GM23248 (cell line): ENCODE measurements at regions not wholly inside any gene's neighbourhood (a gene's known extent, or its start where the extent isn't known, plus 50 kb on each side); places are given as distances from the start of the nearest gene placed in this dataset.
"Not testable (repeated sequence)": the region's sequence is repeated elsewhere in the genome, so short reads cannot be mapped to it uniquely, and the experiment has no call there.

Experiments
- DNase-seq: peaks from one replicate; pipeline ENCODE4 v3.0.0-alpha.2; 2015
- H2AFZ ChIP-seq: fragments of 200-600 bp; sonication (generic); 2 replicates; pipeline ENCODE4 v1.6.1; 2016; ENCODE audit warnings: antibody characterized with exemption
- H3F3A ChIP-seq: fragments of 200-600 bp; sonication (generic); 2 replicates; pipeline ENCODE4 v1.6.1; 2016; ENCODE audit warnings: mild to moderate bottlenecking, antibody characterized with exemption, mixed run types; ENCODE audit not compliant: insufficient read depth
- H3K27ac ChIP-seq: fragments of 200-600 bp; sonication (generic); 2 replicates; pipeline ENCODE4 v1.5.1; 2016; ENCODE audit warnings: mild to moderate bottlenecking
- H3K27me3 ChIP-seq: fragments of 200-600 bp; sonication (generic); replicated peaks from 2 replicates; pipeline ENCODE4 v1.6.1; 2016; ENCODE audit warnings: mild to moderate bottlenecking; ENCODE audit not compliant: insufficient read depth
- H3K36me3 ChIP-seq: fragments of 200-600 bp; sonication (generic); 2 replicates; pipeline ENCODE4 v1.6.1; 2016; ENCODE audit warnings: low read depth, mild to moderate bottlenecking
- H3K4me1 ChIP-seq: fragments of 200-600 bp; sonication (generic); 2 replicates; pipeline ENCODE4 v1.6.1; 2016; ENCODE audit warnings: mild to moderate bottlenecking; ENCODE audit not compliant: insufficient read depth
- H3K4me2 ChIP-seq: fragments of 200-600 bp; sonication (generic); one replicate; pipeline ENCODE4 v1.6.1; 2016; ENCODE audit warnings: mild to moderate bottlenecking; ENCODE audit not compliant: unreplicated experiment
- H3K4me3 ChIP-seq: fragments of 200-600 bp; sonication (generic); 2 replicates; pipeline ENCODE4 v1.5.1; 2016; ENCODE audit warnings: mild to moderate bottlenecking
- H3K79me2 ChIP-seq: fragments of 200-600 bp; sonication (generic); 2 replicates; pipeline ENCODE4 v1.6.1; 2016; ENCODE audit warnings: mild to moderate bottlenecking; ENCODE audit not compliant: insufficient read depth
- H3K9ac ChIP-seq: fragments of 200-600 bp; sonication (generic); 2 replicates; pipeline ENCODE4 v1.6.1; 2016; ENCODE audit warnings: mild to moderate bottlenecking
- H3K9me2 ChIP-seq: fragments of 200-600 bp; sonication (generic); 2 replicates; pipeline ENCODE4 v1.6.1; 2016; ENCODE audit warnings: mixed run types, mild to moderate bottlenecking, moderate library complexity; ENCODE audit not compliant: insufficient read depth
- H3K9me3 ChIP-seq: fragments of 200-600 bp; sonication (generic); one replicate; pipeline ENCODE4 v1.6.1; 2017; ENCODE audit warnings: low read depth
- H4K20me1 ChIP-seq: fragments of 200-600 bp; sonication (generic); 2 replicates; pipeline ENCODE4 v1.6.0; 2016; ENCODE audit not compliant: insufficient read depth
- WGBS, 2 experiments: methylation state at CpG; one replicate each; pipeline ENCODE4 v1.1.6; 2015 to 2017; ENCODE audit warnings: low lambda C conversion rate in 2 of 2, low coverage in 1 of 2; ENCODE audit errors: missing lambda C conversion rate in 2 of 2; 5-methylcytosine and 5-hydroxymethylcytosine counted together
- in situ Hi-C: fragments of 300-500 bp; cut with MboI; formaldehyde crosslinking; loops from 2 replicates; pipeline ENCODE4 v1.15.0; 2020

DNA sequence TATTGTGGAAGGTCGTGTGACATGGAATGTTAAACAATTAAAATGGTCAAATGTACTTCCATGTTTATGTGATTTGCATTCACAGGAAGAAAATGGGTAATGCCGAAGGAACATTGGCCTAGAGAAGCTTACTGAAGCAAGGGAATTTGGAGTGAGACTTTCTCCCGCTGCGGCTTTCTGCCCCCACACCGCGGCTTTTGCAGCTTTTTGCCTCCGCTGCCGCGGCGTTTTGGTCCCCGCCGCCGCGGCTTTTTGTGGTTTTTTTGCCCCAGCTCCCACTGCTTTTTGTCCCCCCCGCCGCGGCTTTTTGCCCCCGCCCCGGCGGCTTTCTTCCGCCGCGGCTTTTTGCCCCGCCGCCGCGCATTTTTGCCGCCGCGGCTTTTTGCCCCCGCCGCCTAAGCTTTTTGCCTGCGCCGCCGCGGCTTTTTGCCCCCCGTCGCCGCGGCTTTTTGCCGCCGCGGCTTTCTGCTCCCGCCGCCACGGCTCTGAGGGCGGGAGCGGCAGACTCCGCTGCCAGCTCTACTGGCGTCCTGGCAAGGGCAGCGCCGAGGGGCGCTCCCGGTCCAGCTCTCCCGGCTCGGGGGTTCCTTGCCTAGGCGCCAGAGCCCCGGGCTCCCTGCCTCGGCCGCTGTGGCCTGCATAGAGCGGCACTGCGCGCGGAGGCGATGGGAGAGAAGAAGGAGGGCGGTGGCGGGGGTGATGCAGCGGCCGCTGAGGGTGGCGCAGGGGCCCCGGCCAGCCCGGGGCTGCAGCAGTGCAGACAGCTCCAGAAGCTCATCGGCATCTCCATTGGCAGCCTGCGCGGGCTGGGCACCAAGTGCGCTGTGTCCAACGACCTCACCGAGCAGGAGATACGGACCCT lies 134.3 kb upstream of the ERV3-1 start:
- H3K27me3 ChIP-seq, H2AFZ ChIP-seq, H3F3A ChIP-seq, H3K9me3 ChIP-seq, H3K4me1 ChIP-seq, H3K4me3 ChIP-seq, H3K4me2 ChIP-seq, in situ Hi-C loops, DNase-seq, H3K9me2 ChIP-seq, H3K9ac ChIP-seq, H3K27ac ChIP-seq, H3K36me3 ChIP-seq, H4K20me1 ChIP-seq, H3K79me2 ChIP-seq: not testable (repeated sequence)
- no CpG with 5 or more reads among the region's 79 CpGs for WGBS, 2 experiments

DNA sequence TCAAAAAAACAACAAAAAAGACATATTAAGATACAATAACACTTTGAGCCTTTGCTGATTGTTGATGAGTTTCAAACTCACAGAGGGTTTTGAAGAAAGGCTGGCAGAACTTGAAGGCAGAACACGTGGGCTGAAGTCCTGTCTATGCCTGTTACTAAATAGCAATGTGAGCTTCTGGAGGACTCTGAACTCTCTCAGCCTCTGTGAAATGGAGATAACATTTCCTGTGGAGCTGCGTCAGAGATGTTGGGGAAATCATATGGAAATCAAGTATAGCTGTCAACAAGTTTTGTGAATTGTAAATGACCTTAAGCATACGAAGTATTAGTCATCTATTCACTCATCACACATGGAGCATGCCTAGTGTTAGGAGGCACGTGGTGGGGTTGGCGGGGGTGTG lies 130.4 kb upstream of the ERV3-1 start:
- H3K9me2 ChIP-seq, H3K9ac ChIP-seq, H3K36me3 ChIP-seq, H3K27me3 ChIP-seq, H3K27ac ChIP-seq, H3K4me2 ChIP-seq, H3K9me3 ChIP-seq, in situ Hi-C loops, H4K20me1 ChIP-seq, H3K4me1 ChIP-seq, DNase-seq, H3K79me2 ChIP-seq, H3K4me3 ChIP-seq, H3F3A ChIP-seq, H2AFZ ChIP-seq: not testable (repeated sequence)
- no CpG with 5 or more reads among the region's 5 CpGs for WGBS, 2 experiments

DNA sequence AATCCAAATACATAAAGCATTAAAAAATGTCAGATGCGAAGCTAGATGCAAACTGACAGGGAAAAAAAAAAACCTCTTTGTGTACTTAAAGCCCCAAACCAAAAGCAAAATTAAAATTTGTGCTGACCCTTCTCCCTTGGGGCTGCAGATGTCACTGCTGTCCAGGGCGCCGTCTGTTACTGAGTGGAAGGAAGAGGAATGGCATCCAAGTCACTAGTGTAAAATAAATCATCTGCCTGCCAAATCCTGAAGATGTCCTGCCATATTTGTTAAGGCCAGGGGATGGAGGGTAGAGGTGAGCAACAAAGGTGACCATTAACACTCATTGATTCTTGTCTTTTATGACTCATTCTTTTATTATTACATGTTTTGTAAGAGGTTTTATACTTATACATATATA lies 126.6 kb upstream of the ERV3-1 start:
- in situ Hi-C loops: not testable (repeated sequence)

DNA sequence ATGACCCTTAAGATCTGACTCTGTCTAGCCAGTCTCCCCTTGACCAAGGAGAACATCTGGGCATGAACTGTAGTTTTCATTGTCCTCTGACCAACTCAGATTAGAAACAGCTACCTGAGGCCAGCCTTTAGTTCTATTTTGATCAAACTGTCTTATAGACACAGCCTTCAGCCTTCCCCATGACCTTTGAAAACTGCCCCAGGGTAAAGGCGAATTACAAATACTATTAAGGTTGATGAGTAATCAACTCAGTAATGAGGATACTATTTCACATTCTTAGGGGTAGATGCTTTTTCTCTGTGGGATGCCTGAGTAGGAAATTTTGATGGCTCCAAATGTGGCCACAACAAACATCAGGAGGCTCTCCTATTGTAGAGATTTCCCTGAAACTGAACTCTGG lies 125.8 kb upstream of the ERV3-1 start:
- H3K36me3 ChIP-seq, H3K9me3 ChIP-seq, H3F3A ChIP-seq, H3K4me1 ChIP-seq, H3K27me3 ChIP-seq, DNase-seq, H3K27ac ChIP-seq, H2AFZ ChIP-seq, H3K9me2 ChIP-seq, H4K20me1 ChIP-seq, H3K9ac ChIP-seq, in situ Hi-C loops, H3K4me2 ChIP-seq, H3K4me3 ChIP-seq, H3K79me2 ChIP-seq: not testable (repeated sequence)
- no CpG with 5 or more reads among the region's 1 CpG for WGBS, 2 experiments

More for the DNA sequence above, 126.6 kb upstream of the ERV3-1 start:
- not testable (repeated sequence) for H3K36me3 ChIP-seq, H3K4me1 ChIP-seq, H3K79me2 ChIP-seq, H3F3A ChIP-seq, H4K20me1 ChIP-seq, H3K9ac ChIP-seq, DNase-seq, H3K4me2 ChIP-seq, H3K4me3 ChIP-seq, H3K27me3 ChIP-seq, H3K9me2 ChIP-seq, H2AFZ ChIP-seq, H3K9me3 ChIP-seq, H3K27ac ChIP-seq
- WGBS, 2 experiments: no CpG with 5 or more reads among the region's 3 CpGs

DNA sequence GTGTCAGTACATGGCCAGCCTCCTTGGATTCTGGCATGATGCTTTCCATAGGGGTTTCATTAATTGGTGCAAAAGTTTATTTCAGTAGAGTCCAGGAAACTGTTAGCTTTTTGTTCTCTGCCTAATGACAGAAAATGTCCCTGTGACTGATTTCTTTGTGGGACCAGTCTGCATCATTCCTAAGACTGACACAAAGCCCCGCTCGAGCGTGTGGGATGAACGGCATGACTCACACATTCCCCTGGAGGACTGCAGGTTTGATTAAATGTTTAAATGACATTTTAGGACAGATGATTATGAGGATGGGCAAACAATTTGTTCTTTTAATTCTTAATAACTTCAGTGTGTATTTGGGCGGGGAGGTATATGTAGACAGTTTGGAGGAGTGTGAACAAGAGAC lies 120.9 kb upstream of the ERV3-1 start:
- H4K20me1 ChIP-seq, H2AFZ ChIP-seq, H3K4me2 ChIP-seq, H3K4me1 ChIP-seq, H3K4me3 ChIP-seq, H3K79me2 ChIP-seq, in situ Hi-C loops, H3F3A ChIP-seq, H3K27me3 ChIP-seq, H3K36me3 ChIP-seq, H3K9me3 ChIP-seq, H3K27ac ChIP-seq, DNase-seq, H3K9me2 ChIP-seq, H3K9ac ChIP-seq: not testable (repeated sequence)
- no CpG with 5 or more reads among the region's 5 CpGs for WGBS, 2 experiments

DNA sequence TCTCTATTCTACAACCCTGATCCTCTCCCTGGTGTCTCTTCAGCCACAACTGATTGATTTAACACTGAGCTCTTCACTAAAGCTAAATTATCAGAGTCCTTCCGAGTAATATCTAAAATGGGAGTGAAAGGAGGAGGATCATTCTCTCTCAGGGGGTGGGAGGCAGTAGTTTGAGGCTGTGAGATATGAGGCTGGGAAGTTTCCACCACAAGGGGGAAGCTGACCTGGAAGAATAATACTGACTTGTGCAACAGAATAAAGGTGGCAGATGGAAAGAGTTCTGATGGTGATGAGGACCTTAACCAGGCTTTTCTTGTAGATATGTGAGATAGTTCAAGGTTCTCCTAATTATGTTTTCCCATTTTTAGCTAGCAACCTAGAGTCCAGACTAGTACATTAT lies 118.1 kb upstream of the ERV3-1 start:
- H3K4me1 ChIP-seq, H3K9me2 ChIP-seq, H3K4me2 ChIP-seq, H4K20me1 ChIP-seq, H3K27me3 ChIP-seq, H3K4me3 ChIP-seq, H3K36me3 ChIP-seq, H3K9ac ChIP-seq, DNase-seq, H2AFZ ChIP-seq, in situ Hi-C loops, H3F3A ChIP-seq, H3K79me2 ChIP-seq, H3K9me3 ChIP-seq, H3K27ac ChIP-seq: not testable (repeated sequence)
- no CpG with 5 or more reads among the region's 1 CpG for WGBS, 2 experiments

DNA sequence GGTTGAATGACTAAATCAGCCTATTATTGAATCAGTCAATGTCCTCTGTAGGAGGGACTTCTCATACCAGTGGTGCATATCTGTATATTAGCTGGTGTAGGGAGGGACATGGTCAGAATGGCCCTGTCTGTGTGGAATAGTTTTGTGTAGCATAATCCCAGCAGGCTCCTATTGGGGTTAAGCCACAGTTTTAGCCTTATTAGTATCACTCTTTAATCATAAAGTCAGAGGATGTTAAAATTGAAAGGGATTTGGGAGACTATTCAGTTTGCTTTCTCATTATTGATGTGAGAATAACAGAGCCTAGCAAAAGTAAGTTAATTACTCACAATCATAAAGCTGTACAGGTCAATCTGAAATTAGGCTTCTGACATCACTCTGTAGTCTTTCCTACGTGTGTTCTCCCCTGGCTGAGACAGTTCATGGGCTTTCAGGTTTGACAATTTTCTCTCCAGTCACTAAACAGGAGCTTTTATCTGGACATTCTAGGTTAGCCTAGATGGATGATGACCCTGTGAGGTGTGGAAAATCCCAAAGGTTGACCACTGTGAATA lies 99.2 kb upstream of the ERV3-1 start:
- H3K36me3 ChIP-seq, H2AFZ ChIP-seq, in situ Hi-C loops, H3K27ac ChIP-seq, H3K9ac ChIP-seq, H3K9me3 ChIP-seq, H3K27me3 ChIP-seq, H3K79me2 ChIP-seq, DNase-seq, H4K20me1 ChIP-seq, H3K9me2 ChIP-seq, H3K4me1 ChIP-seq, H3K4me2 ChIP-seq, H3F3A ChIP-seq, H3K4me3 ChIP-seq: not testable (repeated sequence)
- 70 to 71% methylated on average over 1 of the region's 1 CpG for WGBS, 2 experiments
